Activated B cell treated with CpG ODN at 0.5 μM for 24 hours (primary cell): ENCODE measurements at regions not wholly inside any gene's neighbourhood (a gene's known extent, or its start where the extent isn't known, plus 50 kb on each side); places are given as distances from the start of the nearest gene placed in this dataset.

Experiments
- ATAC-seq: fragments of 200-7000 bp; cut with Tn5 transposase; one replicate; pipeline ENCODE4 v1.10.0; 2021; ENCODE audit warnings: low read depth, mild to moderate bottlenecking, moderate library complexity
- CTCF ChIA-PET: fragments of 350-600 bp; sonication (Branson Sonifier 250); formaldehyde crosslinking; loops from one replicate; lab custom pipeline; 2021; ENCODE audit warnings: antibody characterized with exemption; lab: Charles Lee
- POLR2A ChIA-PET: fragments of 350-600 bp; sonication (Branson Sonifier 250); formaldehyde crosslinking; loops from one replicate; lab custom pipeline; 2021; ENCODE audit warnings: antibody characterized with exemption; lab: Charles Lee
- DNase-seq: peaks from one replicate; pipeline ENCODE4 v3.0.0; 2022
- H3K27ac Mint-ChIP-seq: one replicate; pipeline ENCODE4 v1.8.0; 2020; ENCODE audit warnings: mixed read lengths
- H3K27me3 Mint-ChIP-seq: one replicate; pipeline ENCODE4 v1.8.0; 2021; ENCODE audit warnings: mixed read lengths
- H3K36me3 Mint-ChIP-seq: one replicate; pipeline ENCODE4 v1.8.0; 2021; ENCODE audit warnings: low read depth, mixed read lengths
- H3K4me1 Mint-ChIP-seq: one replicate; pipeline ENCODE4 v1.8.0; 2021; ENCODE audit warnings: mixed read lengths
- H3K4me3 Mint-ChIP-seq: one replicate; pipeline ENCODE4 v1.8.0; 2020; ENCODE audit warnings: mild to moderate bottlenecking, mixed read lengths
- H3K9me3 Mint-ChIP-seq: one replicate; pipeline ENCODE4 v1.8.0; 2020; ENCODE audit warnings: mixed read lengths
- CTCF ChIP-seq: fragments of 200-600 bp; IDR thresholded peaks from one replicate; pipeline ENCODE4 v1.8.0; 2022; ENCODE audit warnings: antibody characterized with exemption, mild to moderate bottlenecking
- intact Hi-C: fragments of 100-400 bp; cut with micrococcal nuclease; formaldehyde crosslinking; loops from one replicate; pipeline ENCODE4 v1.15.1; 2024

- no peak for DNase-seq
- no peak for ATAC-seq
- no peak overlapping the region for H3K27ac Mint-ChIP-seq
- TF ChIP-seq CTCF = no peak
- ChIA-PET CTCF (no interaction called here), POLR2A (no interaction called here)
- no peak overlapping the region for H3K4me3 Mint-ChIP-seq
- H3K9me3 Mint-ChIP-seq = peaks cover 4% of the 10 kb centered on the region
- intact Hi-C loops = no loop called here
- H3K4me1 Mint-ChIP-seq = no peaks in the 10 kb centered on the region
- H3K27me3 Mint-ChIP-seq = no peaks in the 10 kb centered on the region
- H3K36me3 Mint-ChIP-seq = no peaks in the 10 kb centered on the region
These were observed 312.2 kb downstream of the GPM6A start for GRCh38 chr4:175499735-175500352.

- CTCF ChIA-PET = no interaction called here
- Mint-ChIP-seq H3K27ac (no peak overlapping the region), H3K4me1 (no peaks in the 10 kb centered on the region), H3K27me3 (no peaks in the 10 kb centered on the region), H3K36me3 (no peaks in the 10 kb centered on the region), H3K9me3 (peaks cover 6% of the 10 kb centered on the region), H3K4me3 (no peak overlapping the region)
- ATAC-seq = no peak
- intact Hi-C loops = no loop called here
- POLR2A ChIA-PET = no interaction called here
- no peak for DNase-seq
- TF ChIP-seq CTCF = no peak
These were observed 307.7 kb downstream of the GPM6A start for GRCh38 chr4:175504318-175504717.

DNA sequence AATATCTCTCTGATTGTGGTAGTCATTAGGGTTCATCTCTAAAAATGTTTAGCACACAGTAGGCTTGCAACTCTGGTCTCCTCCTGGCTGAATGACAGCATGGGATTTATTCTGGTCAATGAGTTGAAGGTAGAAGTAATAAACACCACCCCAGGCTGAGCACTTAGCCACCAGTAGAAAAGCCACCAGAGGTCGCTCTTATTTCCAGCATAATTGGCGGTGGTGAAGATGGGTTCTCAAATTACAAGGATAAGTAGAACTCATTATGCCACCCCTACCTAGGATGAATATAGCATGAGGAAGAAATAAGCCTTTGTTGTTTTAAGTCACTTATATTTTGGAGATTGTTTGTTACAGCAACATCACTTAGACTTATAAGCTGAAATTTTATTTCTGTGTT lies 302.7 kb downstream of the GPM6A start:
- intact Hi-C loops = no loop called here
- Mint-ChIP-seq H3K4me3 (no peak overlapping the region), H3K4me1 (no peaks in the 10 kb centered on the region), H3K9me3 (peaks cover 2% of the 10 kb centered on the region), H3K27me3 (no peaks in the 10 kb centered on the region), H3K27ac (no peak overlapping the region), H3K36me3 (no peaks in the 10 kb centered on the region)
- ChIA-PET CTCF (no interaction called here), POLR2A (no interaction called here)
- DNase-seq = no peak
- no peak for ATAC-seq
- no peak for TF ChIP-seq CTCF

GRCh38 chr4:175511861-175512260 lies 300.2 kb downstream of the GPM6A start:
- ChIA-PET POLR2A (no interaction called here), CTCF (no interaction called here)
- no peak overlapping the region for H3K4me3 Mint-ChIP-seq
- intact Hi-C loops = no loop called here
- no peak for TF ChIP-seq CTCF
- ATAC-seq = no peak
- H3K4me1 Mint-ChIP-seq = no peaks in the 10 kb centered on the region
- H3K27ac Mint-ChIP-seq = no peak overlapping the region
- H3K36me3 Mint-ChIP-seq = no peaks in the 10 kb centered on the region
- H3K27me3 Mint-ChIP-seq = no peaks in the 10 kb centered on the region
- DNase-seq = no peak
- H3K9me3 Mint-ChIP-seq = no peaks in the 10 kb centered on the region

GRCh38 chr4:175514174-175514573 lies 297.9 kb downstream of the GPM6A start:
- H3K27ac Mint-ChIP-seq = no peak overlapping the region
- no peaks in the 10 kb centered on the region for H3K36me3 Mint-ChIP-seq
- H3K4me3 Mint-ChIP-seq = no peak overlapping the region
- no peak for ATAC-seq
- no peak for DNase-seq
- TF ChIP-seq CTCF = no peak
- no peaks in the 10 kb centered on the region for H3K4me1 Mint-ChIP-seq
- intact Hi-C loops = no loop called here
- ChIA-PET POLR2A (no interaction called here), CTCF (no interaction called here)
- H3K27me3 Mint-ChIP-seq = no peaks in the 10 kb centered on the region
- peaks cover 4% of the 10 kb centered on the region for H3K9me3 Mint-ChIP-seq
